GM18868 (cell line): ENCODE measurements at regions not wholly inside any gene's neighbourhood (a gene's known extent, or its start where the extent isn't known, plus 50 kb on each side); places are given as distances from the start of the nearest gene placed in this dataset.

ENCODE experiments used
- ATAC-seq: cut with Tn5 transposase; IDR thresholded peaks from one replicate; pipeline ENCODE4 v1.9.1; 2021; ENCODE audit warnings: mild to moderate bottlenecking, moderate library complexity; ENCODE audit not compliant: unreplicated experiment

DNA sequence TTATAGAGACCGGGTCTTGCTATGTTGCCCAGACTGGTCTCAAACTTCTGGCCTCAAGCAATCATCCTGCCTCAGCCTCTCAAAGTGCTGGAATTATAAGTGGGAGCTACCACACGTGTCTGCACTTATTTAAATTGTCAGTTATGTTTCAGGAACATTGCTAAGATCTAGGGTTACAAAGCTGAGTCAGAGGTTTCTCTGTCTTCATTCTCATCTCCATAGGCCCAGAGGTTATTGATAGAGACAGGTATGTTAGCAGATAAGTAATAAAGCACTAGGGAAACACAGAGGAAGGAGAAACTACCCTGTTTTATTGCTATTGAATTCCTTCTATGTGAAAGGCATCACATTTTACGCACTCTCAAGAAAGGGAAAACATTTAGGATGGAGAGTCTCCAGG lies 214.1 kb downstream of the REEP3 start:
- ATAC-seq = no peak

DNA sequence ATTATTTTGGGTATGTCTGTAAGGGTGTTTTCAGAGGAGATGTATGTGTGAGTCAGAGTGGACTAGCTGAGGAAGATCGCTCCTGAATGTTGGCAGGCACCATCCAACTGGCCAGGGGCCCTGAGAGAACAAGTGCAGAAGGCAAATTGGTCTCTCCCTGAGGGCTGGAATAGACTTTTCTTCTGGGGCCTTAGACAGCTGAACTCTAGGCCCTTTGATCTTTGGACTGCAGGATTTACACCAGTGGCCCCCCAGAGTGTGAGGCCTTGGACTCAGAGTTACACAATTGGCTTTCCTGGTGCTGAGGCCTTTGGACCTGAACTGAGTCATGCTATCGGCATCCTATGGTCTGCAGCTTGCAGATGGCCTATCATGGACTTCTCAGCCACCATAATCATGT lies 217.2 kb downstream of the REEP3 start:
- no peak for ATAC-seq

DNA sequence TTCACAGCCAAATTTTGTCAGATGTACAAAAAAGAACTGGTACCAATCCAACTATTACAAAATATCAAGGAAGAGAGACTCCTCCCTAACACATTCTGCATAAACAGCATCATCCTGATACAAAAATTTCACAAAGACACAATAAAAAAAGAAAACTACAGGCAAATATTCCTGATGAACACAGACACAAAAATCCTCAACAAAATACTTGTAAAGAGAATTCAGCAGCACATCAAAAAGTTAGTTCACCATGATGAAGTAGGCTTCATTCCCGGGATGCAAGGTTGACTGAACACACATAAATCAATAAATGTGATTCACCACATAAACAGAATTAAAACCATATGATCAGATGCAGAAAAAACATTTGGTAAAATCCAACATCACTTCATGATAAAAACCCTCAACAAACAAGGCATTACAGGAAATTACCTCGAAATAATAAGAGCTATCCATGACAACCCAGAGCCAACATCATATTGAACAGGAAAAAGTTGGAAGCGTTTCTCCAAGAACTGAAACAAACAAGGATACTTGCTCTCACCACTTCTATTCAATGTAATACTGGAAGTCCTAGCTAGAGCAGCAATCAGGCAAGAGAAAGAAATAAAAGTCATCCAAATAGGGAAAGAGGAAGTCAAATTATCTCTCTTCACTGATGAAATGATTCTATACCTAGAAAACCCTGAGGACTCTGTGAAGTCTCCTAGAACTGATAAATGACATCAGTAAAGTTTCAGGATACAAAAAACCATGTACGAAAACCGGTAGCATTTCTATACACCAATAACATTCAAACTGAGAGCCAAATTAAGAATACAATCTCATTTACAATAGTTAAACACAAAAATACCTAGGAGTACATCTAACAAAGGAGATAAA lies 223.1 kb downstream of the REEP3 start:
- no peak for ATAC-seq

DNA sequence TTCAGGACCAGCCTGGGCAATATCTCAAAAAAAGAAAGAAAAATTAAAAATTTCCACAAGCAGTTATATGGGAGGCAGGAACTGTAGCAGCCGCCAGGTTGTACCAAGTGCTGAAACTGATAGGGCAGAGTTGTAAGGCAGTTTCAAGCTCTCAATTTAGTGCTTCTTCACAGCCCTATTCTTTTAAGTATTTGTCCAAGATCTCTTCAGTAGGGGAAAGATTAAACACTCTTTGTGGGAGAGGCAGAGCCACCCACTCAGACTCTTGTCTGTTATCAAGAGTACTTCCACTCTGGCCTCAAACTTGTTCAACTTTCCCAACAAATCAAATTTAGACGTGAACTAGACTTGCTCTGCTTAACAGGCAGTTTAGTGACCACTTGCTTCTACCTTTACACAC lies 228.7 kb downstream of the REEP3 start:
- no peak for ATAC-seq

DNA sequence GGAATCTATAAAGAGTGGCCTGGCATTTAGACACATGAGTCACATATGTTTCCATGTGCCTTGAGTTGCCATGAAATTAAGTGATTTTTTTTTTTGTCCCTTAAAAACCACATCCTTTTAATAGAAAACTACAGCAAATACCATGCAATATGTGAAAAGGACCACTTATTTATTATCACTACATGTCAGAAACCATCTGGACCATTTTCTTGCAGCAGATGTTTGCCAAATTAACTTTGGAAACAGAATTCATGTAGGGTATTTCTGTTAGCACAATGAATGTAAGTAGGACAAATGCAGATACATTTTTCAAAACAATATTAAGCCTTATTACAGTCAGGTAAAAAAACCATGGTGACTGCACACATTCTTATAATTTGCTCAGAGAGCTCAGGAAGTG lies 230.6 kb downstream of the REEP3 start:
- ATAC-seq = no peak

GRCh38 chr10:63752318-63752717 lies 231.1 kb downstream of the REEP3 start:
- no peak for ATAC-seq

GRCh38 chr10:63753808-63754207 lies 232.6 kb downstream of the REEP3 start:
- no peak for ATAC-seq

DNA sequence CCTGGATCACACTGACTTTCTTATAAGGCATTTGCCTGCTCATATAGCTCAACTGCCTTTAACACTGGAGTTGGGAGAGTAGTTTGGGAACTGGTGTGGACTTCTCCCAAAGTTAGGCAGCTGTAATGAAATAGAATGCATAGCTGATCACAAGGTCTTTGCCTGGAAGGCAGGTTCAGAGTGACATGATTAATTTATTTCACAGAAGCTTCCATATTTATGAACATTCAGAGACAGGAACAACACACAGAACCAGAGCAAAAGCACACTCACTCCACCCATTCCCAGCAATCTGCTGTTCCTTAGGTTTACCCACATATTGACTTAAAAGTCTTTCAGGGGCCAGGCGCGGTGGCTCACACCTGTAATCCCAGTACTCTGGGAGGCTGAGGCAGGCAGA lies 234.2 kb downstream of the REEP3 start:
- no peak for ATAC-seq

DNA sequence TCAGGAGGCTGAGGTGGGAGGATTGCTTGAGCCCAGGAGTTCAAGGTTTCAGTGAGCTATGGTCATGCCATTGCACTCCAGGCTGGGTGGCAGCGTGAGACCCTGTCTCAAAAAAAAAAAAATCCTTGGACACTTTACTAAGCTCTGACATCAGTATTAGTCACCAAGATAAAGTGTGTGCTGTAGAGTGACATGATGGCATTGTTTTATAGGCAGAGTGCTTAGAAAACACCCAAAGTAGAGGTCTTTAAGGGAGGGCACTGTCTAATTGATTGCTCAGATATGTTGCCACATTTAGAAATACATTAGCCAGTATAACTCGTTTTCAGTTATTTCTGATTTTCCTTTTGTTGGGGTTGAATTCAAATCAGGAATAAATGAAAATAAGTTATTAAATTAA lies 235.9 kb downstream of the REEP3 start:
- no peak for ATAC-seq

GRCh38 chr10:63758080-63758479 lies 236.9 kb downstream of the REEP3 start:
- ATAC-seq = no peak

- no peak for ATAC-seq
These were observed 238.1 kb downstream of the REEP3 start for GRCh38 chr10:63759335-63759734.

DNA sequence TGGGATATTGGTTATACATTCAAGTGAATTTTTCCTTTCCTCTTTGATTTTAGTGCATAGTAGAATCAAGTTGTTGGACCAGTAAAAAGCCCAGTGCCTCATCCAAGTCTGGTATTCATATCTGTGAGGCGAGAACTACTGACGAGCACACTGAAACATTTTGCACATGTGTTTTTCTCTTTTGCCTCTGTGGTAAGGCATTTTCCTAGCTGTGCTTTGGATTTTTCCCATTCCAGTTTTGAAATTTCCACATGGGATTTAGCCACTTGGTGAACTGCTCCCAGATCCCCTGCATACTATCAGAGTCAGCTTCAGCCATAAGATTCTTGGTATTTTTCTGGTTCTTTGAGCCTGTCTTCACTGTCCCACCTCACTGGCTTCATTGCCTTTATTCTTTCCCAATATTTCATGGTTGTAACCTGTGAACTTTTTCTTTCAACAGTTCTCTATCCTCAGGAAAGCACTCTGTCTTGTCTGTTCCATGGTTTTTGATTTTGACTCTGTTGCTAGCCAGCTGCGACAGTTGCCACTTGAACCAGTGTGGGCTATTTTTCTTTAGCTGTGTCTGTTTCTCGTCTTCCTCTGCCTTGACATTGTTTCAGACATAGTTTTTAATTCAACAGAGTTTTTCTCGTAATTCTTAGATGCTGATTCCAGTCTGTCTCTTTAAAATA lies 239.0 kb downstream of the REEP3 start:
- ATAC-seq = no peak

- no peak for ATAC-seq
These were observed 239.5 kb downstream of the REEP3 start for GRCh38 chr10:63760708-63761047.

DNA sequence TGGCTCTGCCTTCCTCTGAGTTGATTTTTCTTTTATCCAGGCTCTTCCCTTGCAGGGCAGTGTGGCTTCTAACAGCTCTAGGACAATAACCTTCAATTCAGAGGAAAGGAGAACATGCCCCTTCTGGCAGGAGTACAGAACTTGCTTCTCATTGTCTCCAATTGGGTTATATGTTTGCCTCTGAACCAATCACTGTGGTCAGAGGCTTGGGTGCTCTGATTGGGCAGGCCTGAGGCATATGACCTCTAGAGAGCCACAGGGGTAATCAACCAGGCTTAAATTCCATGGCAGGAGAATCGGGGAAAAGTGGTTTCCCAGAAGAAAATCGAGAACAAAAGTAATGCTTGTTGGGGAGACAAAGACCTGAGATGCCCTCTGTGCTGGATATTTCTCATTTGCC lies 240.0 kb downstream of the REEP3 start:
- no peak for ATAC-seq

DNA sequence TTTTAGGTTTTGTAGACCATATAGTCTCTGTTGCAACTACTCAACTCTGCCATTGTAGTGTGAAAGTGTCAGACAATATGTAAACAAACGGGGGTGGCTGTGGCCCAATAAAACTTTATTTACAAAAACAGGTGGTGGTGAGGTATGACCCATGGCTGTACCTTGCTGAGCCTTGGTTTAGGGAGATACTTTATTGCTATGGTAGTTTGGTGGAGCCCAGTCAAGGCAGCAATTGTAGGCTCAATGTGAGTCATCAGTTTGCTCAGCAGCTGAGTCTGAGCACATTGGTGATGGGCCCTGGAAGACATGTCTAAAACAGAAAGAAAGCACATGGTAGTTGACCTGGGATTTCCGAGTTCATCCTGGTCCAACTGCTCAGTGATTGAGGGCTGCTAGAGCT lies 242.5 kb downstream of the REEP3 start:
- ATAC-seq = no peak

DNA sequence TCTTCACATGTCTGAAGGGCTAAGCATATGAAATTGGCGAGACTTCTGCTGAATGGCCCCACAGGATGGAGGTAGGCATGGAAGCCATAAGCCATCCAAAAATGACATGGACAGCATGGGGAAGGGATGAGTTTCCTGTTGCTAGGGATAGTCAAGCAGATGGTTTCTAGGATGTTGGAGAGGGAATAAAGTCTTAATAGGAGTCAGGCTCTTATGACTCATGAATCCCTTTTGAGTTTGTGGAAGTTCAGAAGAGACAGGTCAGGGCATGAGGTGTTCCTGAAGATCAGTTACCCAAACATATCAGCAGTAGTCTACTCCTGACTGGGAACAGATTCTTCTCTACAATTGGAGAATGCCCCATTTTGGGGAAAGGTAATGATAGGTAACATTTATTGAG lies 243.9 kb downstream of the REEP3 start:
- no peak for ATAC-seq

DNA sequence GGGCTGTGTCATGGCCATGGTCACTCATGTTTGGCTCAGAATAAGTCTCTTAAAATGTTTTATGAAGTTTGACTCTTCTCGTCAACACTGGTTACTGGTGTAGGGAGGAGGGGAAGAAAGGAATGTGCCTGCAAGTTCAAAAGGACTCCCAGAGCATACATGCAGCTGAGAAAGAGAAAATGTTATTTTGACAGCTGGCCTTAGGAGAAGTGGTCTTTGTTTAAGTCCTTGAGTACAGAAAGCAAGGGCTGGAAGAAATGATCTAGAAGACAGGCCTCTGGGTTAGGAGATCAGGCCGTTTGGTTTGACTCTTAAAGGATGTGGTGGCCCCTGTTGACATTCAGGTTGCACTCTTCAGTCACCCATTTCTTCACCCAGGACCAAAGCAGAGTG lies 245.5 kb downstream of the REEP3 start:
- no peak for ATAC-seq

DNA sequence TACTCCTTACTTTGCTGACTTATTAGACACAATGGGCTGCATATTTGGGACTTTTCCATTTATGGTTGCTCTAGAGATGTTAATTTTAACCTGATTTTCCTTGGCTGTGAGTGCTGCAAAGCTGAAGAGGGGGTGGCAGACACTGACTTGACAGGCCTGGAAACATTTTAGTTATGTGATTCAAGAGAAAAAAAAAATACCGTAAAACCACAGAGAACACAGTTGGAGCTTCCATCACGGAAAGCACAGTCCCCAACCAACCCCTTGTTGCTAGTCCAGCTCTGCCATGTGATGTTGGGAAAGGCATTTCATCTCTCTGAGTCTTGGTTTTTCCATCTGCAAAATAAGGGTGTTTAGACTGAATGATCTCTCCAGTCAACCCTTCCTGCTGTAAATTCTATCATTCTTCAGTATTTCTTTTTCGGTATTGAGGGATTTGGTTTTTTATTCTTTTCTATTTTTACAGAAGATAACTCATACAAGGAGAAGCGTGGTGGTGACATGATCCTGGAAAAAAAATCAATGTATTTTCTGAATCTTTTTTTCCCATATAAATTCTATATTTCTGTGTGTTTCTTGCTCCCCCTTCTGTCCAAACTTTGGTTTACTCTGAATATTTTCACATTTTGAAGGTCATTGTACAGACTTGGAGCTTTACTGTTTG lies 246.1 kb downstream of the REEP3 start:
- ATAC-seq = no peak

- ATAC-seq = no peak
These were observed 248.2 kb downstream of the REEP3 start for GRCh38 chr10:63769367-63769766.

GRCh38 chr10:63770523-63770922 lies 249.3 kb downstream of the REEP3 start:
- ATAC-seq = no peak

DNA sequence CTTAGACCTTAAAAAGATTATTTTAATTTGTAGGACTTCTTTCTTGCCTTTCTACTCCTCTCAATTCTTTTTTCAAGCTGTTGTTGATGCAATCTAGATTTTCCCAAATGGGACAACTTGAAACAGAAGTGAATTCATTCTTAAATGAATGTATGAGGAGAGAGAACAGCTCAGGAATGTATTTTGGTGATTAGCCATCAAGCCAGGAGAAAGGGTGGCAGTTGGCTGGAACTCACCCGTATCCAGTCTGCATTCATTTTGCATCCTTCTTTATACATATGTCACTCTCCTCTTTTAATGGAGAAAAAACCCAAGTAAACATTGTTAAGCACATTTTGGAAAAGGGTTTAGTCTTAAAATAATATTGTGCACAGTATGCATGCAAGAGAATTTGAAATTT lies 251.3 kb downstream of the REEP3 start:
- ATAC-seq = no peak

DNA sequence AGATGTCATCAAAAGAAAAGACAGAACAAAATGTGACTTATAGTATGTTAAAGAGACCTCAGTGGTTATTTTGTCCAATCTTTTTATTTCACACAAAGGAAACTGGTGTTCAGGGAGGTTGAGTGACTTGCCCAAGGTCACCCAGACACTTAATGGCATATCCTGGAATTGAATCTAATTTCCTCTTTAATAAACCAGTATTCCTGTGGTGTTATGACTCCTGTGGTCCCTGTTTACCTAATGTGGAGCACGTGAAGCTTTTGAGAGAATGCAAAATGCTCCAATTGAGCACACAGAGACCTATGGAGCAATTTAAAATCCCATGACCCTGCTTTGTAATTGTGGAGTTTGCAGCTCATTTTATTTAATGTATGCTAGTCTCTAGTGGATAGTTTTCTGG lies 251.9 kb downstream of the REEP3 start:
- ATAC-seq = no peak
